Suppressor macrophage treated with lipopolysaccharide for 4 hours (primary cell): ENCODE measurements at regions not wholly inside any gene's neighbourhood (a gene's known extent, or its start where the extent isn't known, plus 50 kb on each side); places are given as distances from the start of the nearest gene placed in this dataset.
"Not testable (repeated sequence)": the region's sequence is repeated elsewhere in the genome, so short reads cannot be mapped to it uniquely, and the experiment has no call there.

Experiments
- DNase-seq: peaks from one replicate; pipeline ENCODE4 v3.0.0-alpha.2; 2020

DNA sequence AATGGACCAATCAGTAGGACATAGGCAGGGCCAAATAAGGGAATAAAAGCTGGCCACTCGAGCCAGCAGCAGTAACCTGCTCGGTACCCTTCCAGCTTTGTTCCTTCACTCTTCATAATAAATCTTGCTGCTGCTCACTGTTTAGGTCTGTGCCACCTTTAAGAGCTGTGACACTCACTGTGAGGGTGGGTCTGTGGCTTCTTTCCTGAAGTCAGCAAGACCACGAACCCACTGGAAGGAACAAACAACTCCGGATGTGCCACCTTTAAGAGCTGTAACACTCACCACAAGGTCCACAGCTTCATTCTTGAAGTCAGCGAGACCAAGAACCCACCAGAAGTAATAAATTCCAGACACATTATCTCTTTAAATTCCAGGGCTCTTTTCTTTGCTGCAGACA is 1922.3 kb upstream of the PCDH20 start:
- no peak for DNase-seq

DNA sequence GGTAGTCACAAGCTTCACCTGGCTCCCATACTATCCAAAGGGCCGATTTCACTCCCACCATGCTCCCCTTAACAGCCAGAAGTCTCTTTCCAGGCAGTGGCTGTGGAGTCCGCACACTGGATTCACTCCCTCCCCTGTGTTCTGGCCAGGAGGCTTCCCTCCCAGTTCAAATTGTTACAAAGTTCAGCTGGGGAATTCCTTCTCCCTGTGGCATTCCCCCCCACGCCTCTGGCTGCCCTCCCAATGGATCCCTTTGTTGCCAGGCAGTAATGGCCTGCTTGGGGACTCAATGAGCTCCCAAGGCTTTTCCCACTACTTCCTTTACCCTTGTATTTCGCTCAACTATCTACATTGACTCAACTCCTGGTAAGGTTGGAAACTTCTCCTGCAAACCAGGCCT is 1921.4 kb upstream of the PCDH20 start:
- no peak for DNase-seq

DNA sequence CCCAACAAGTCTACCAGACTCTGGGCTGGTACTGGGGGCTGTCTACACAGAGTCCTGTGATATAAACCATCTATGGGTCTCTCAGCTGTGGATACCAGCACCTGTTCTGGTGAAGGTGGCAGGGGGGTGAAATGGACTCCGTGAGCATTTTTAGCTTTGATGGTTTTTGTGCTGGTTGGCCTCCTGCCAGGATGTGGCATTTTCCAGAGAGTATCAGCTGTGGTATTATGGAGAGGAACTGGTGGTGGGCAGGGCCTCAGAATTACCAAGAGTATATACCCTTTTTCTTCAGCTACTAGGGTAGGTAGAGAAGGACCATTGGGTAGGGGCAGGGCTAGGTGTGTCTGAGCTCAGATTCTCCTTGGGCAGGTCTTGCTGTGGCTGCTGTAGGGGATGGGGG is 1920.9 kb upstream of the PCDH20 start:
- no peak for DNase-seq

DNA sequence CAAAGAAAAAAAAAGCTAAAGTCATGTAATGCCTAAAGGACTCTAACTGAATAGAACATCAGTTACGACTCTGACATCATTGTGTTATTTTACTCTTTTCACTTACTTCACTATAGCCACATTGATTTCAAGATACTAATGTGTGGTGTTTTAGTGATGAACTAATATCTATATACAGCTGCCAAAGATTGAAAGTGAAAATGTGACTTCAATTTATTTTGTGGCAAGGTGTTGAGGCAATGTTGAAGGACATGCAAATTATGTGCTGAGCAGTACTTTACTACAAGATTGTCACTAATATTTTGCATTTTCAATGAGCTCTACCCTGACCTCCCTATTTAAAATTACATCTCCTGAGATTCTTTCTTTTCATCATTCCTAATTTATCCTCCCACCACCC is 1911.9 kb upstream of the PCDH20 start:
- no peak for DNase-seq

DNA sequence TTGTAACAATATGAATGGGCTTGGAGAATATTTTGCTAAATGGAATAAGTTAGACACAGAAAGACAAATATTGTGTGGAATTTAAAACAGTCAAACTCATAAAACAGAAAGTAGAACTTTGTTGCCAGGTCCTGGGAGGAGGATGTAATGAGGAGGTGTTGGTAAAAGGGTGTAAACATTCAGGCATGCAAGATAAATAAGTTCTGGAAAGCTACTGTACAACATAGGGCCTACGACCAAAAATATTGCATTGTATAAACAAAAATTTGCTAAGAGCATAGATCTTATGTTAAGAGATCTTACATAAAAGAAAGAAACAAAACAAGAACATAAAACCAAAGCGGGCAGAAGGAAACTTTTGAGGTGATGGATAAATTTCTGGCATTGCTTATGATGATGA is 1907.8 kb upstream of the PCDH20 start:
- DNase-seq, result no peak

DNA sequence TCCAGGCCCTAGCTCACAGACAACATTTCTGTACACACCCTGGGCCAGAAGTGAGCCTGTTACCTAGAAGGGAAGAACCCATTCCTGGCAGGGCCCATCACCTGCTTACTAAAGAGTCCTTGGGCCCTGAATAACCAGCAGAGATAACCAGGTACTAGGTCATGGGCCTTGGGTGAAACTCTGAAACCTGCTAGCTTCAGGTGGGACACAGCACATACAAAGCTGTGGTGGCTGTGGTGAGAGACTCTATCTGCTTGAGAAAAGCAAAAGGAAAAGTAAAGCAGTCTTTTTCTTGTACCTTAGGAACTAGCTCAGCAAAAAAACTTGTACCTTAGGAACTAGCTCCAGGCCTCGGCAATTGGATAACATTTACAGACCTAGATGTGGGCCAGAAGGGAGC is 1895.9 kb upstream of the PCDH20 start:
- no peak for DNase-seq

DNA sequence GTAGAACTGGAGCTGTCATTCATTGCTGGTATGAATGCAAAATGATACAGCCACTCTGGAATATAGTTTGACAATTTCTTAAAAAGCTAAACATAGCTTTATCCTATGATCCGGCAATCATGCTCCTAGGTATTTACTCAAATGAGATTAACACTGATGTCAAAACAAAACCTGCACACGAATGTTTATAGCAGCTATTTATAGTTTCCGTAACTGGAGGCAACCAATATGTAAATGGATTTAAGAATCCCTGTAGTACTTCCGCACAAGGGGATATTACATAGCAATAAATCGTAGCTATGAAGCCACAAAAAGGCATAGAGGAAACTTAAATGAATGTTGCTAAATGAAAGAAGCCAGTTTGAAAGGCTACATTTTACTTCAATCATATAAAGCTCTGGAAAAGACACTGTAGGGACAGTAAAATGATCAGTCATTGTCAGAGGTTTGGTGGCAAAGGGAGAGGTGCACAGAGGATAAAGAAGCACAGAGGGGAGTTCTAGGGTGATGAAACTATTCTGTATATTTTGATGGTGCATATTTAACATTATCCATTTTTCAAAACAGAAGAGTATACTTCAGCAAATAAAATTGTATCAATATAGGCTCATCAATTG is 1893.0 kb upstream of the PCDH20 start:
- DNase-seq, result no peak

DNA sequence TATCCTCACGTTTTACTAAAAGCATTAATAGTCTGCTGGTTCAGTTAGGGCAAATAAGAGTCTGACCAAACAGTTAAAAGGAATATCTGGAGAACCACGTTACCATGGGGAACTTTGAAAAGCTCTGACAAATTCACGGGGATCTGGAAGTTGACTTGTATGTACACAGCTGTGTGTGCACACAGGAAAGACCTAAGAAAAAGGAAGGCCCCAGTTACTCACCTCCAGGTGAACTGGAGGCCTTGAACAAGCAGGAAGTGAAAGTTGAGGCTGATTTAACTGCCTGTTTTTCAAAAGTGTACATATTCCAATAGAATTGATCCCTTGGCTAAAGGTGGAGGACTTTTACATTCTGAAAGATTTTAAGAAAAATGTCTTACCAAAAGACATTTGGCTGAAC is 1891.6 kb upstream of the PCDH20 start:
- no peak for DNase-seq

DNA sequence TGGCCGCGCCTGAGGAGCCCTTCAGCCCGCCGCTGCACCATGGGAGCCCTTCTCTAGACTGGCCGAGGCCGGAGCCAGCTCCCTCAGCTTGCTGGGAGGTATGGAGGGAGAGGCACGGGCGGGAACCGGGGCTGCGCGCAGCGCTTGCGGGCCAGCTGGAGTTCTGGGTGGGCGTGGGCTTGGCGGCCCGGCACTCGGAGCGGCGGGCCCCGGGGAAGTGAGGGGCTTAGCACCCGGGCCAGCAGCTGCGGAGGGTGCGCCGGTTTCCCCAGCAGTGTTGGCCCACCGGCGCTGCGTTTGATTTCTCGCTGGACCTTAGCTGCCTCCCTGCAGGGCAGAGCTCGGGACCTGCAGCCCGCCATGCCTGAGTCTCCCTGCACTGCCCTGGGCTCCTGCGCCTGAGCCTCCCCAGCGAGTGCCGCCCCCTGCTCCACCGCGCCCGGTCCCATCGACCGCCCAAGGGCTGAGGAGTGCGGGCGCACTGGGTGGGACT is 1890.0 kb upstream of the PCDH20 start:
- DNase-seq, result no peak

DNA sequence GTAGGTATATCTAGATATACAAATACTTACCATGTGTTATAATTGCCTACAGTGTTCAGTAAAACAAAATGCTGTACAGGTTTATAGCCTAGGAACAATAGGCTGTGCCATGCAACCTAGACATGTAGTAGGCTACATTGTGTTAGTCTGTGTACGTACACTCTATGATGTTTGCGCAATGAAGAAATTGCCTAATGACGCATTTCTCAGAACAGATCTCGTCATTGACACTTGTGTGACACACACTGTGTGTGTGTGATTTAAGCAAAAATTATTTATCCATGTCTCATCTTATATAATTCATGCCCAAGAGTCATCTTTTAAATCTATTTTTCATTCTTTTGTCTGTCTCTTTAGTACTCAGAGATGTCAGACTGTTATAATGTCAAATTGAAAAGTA is 1888.8 kb upstream of the PCDH20 start:
- no peak for DNase-seq

DNA sequence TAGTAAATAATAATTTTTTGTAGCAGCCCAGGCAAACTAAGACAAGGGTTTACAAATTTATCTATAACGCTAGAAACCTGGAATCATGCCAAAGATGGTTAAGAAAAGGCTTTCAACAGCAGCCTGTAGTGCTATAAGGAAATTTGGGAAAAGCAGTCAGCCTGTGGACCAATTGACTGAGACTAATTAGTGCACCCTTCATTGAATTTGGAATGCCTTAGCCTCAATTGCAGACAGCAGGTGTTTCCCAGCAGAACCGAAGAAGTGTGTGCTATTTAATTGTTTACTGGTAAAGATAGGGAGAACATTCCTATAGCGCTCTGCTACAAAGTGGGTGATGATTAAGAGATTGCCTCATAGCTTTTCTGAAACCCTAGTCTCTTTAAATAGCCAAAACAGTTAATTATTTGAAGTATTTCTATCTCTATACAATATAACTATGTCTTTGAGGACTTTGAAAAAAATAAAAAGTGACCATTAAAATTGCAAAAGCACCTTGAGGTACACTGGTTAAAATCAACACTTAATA is 1884.3 kb upstream of the PCDH20 start:
- DNase-seq, result no peak

DNA sequence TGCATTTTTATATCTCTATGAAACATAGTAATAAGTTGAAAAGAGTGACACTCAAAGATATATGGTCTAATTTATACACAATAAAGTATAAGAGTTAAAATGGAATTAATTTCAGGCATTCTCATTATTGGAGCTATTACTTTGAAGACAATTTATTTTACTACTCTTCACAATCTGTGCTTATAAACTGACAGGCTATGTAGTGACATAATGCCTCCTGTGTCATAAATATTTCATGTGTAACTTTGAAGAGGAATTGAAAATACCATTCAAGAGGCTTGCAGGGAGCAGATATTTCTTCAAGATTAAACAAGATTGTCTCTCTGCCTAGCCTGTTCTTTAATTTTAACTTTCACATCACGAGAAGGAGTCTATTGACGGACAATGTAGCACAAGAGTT is 1881.5 kb upstream of the PCDH20 start:
- no peak for DNase-seq

DNA sequence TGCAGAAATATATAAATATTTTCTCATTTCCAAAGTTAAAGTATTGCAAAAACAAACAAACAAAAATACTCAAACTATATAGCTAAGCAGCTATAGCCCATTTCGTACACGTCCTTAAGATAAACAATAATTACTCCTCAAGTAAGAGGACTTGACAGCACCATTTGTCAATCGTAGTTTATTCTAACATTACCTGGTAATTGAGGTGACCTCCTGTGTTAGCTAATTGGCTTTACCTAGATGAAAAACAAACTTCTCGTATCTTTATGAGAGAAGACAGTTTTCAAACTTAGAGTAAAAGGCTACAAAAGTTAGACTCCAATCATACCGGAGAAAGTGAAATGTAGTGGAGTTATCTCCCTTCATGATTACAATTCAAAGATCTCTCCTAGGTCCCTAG is 1876.1 kb upstream of the PCDH20 start:
- DNase-seq, result no peak

DNA sequence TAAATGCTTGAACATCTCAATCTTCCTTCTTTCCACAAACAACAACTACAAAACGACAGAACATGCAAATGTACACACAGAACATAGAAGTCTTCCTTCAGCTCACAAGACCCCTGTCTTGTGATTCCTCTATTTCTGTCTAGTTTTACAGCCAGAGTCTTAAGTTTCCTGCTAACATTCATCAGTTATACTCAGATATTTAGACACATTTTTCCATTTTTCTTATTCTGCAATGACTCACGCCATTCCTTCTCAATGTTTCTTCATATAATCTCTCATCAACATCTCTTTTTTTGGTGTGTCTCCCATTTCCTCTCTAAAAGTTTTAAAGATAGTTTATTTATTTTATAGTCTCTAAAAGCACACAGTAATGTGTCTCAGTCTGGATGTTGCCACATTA is 1872.9 kb upstream of the PCDH20 start:
- DNase-seq, result no peak

DNA sequence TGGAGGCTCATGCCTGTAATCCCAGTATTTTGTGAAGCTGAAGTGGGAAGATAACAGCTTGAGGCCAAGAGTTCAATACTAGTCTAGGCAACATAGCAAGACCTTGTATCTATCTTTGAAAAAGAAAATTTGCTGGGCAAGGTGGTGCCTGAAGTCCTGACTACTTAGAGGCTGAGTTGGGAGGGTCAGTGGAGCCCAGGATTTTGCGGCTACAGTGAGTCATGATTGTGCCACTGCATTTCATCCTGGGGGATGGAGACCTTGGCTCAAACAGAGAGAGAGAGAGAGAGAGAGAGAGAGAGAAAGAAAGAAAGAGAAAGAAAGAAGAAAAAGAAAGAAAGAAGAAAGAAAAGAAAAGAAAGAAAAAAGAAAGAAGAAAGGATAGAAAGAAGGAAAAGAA is 1872.3 kb upstream of the PCDH20 start:
- no peak for DNase-seq

DNA sequence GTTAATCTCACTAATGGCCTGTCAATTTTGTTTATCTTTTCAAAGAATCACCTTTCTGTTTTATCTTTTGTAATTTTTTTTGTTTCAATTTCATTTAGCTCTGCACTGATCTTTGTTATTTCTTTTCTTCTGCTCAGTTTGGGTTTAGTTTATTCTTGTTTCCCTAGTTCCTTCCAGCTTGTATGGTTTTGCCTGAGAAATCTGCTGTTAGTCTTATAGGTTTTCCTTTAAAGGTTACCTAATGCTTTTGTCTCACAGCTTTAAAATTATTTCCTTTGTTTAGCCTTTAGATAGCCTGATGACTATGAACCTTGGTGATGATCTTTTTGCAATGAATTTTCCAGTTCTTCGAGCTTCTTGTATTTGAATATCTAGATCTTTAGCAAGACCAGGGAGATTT is 1869.8 kb upstream of the PCDH20 start:
- no peak for DNase-seq

DNA sequence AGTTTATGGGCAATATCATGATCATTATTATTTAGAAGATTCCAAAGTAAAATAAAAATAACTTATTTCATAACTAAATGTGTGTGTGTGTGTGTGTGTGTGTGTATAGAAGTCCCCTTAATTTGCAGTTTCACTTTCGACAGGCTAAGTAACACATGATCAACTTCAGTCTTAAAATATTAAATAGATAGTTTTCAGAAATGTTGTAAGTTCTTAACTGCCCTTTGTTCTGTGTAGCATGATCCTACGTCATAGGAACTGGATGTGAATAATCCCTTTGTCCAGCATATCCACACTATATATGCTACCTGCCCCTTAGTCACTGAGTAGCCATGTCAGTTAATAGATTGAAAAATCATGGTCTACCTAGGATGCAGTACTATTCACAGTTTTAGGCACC is 1863.5 kb upstream of the PCDH20 start:
- no peak for DNase-seq

DNA sequence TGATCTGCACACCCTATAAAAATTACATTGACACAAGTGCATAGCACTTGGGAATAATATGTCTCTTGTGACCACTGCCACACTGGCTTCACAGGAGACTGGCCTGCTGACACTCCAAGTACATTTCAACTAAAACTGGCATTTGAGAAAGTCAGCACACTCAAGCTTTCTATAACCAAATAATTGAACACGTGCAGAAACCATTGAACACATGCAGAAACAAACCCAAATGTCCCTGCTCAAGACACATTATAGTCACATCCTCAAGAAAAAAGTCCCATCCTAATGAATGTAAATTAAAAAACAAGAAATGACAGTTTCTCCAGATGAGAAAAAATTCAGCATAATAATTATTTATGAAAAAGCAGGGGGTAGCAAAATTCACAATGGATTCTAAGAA is 1859.1 kb upstream of the PCDH20 start:
- no peak for DNase-seq

DNA sequence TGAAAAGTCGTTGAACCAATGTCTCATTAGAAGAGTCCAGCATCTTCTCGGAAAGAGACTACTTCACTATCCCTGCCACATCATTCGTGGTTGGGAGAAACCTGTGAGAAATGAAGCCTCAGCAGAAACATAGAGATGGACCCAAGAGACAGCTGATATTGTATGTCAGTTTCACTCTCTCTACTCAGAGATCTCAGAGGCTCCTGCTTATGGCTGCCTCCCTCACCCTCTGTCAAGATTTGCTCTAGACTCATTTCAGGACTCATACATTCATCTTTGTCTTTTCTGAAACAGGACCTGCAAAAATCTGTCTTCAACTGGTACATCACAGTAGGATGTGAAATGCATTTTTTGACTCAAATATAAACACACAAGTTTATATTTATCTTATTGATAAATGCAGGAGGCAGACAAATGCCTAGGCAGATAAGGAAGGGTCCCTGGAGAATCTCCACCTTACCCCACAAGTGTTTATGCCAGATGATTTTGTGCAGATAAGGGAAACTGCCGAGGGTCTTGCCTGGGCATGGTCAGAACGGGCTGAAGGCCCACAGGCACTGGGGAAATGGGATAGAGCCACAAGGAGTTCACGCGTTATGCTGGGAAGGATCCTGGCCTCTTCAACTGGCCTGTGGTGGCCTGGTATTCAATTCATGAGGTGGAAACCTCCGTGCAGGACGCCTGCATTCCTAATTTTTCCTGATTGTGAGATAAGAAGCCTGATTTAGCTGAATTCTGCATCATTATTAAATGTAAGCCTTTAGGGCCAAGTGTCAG is 1834.0 kb upstream of the PCDH20 start:
- no peak for DNase-seq

DNA sequence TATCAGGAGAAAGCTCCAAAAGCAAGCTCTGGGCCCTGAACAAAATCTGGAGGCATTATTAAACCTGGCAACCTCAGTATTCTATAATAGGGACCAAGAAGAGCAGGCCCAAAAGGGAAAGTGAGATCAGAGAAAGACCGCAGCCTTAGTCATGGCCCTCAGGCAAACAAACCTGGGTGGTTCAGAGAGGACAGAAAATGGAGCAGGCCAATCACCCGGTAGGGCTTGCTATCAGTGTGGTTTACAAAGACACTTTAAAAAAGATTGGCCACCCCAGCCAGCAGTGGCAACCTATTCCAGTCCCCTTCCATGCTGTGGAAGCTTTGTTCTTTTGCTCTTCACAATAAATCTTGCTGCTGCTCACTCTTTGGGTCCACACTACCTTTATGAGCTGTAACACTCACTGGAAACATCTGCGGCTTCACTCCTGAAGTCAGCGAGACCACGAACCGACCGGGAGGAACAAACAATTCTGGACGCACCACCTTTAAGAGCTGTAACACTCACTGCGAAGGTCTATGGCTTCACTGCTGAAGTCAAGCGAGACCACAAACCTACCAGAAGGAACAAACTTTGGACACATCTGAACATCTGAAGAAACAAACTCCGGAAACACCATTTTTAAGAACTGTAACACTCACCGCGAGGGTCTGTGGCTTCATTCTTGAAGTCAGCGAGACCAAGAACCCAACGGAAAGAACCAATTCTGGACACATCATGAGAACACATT is 1821.2 kb upstream of the PCDH20 start:
- not testable (repeated sequence) for DNase-seq

DNA sequence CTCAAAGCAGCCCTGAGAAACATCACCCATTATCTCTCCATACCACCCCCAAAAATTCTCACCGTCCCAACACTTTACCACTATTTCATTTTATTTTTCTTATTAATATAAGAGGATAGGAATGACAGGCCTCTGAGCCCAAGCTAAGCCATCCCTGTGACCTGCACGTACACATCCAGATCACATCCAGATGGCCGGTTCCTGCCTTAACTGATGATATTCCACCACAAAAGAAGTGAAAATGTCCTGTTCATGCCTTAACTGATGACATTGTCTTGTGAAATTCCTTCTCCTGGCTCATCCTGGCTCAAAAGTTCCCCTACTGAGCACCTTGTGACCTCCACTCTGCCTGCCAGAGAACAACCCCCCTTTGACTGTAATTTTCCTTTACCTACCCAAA is 1802.9 kb upstream of the PCDH20 start:
- DNase-seq, result not testable (repeated sequence)

DNA sequence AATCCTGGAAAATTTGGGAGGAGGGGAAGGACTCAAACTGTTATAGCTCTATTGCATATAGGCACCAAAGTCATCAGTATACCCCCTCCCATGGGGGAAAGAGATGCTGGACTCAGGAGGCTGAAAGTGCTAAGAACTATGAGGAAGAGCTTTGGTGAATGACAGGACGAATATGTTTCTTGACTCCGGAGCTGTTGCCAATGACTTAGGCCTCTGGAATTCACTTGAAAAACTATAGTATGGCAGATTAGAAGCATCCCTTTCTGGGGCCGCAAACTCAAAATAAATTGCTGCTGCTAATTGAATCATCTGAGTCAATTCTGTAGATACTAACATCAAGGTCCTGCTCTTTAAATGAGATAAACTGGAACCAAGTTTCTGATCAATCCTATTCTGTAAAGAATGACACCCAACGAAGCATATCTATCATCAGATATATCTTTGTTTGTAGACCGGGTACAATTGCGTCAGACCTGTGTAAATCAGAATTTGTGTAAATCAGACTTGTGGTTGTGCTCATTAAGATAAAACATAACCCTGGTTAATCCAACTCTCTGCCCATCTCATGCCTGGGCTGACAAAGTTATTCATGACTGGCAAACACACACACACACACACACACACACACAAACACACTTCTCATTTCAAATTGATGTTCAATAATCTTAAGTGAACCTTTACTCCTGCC is 1793.8 kb upstream of the PCDH20 start:
- DNase-seq, result no peak

DNA sequence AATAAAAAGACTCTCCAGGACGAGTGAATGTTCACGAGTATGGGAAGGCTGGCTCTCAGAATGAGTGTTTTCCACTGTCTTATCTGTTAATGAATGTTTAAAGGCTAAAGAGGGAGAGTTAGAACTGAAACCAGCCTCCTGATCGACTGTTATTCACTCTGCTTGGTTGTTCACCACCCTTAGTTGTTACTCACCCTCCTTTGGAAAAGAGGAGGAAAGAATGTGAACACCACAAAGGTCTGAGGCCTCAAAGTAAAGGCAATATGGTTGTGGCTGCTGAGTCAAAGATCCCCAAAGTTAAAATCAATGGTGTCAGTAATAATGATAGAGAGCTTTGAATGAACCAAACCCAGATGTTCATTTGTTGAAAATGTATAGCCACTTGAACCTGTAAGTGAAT is 1793.2 kb upstream of the PCDH20 start:
- DNase-seq, result no peak
